ENCODE measurements at regions not wholly inside any gene's neighbourhood (a gene's known extent, or its start where the extent isn't known, plus 50 kb on each side); places are given as distances from the start of the nearest gene placed in this dataset.
"Not testable (repeated sequence)": the region's sequence is repeated elsewhere in the genome, so short reads cannot be mapped to it uniquely, and the experiment has no call there.

DNA sequence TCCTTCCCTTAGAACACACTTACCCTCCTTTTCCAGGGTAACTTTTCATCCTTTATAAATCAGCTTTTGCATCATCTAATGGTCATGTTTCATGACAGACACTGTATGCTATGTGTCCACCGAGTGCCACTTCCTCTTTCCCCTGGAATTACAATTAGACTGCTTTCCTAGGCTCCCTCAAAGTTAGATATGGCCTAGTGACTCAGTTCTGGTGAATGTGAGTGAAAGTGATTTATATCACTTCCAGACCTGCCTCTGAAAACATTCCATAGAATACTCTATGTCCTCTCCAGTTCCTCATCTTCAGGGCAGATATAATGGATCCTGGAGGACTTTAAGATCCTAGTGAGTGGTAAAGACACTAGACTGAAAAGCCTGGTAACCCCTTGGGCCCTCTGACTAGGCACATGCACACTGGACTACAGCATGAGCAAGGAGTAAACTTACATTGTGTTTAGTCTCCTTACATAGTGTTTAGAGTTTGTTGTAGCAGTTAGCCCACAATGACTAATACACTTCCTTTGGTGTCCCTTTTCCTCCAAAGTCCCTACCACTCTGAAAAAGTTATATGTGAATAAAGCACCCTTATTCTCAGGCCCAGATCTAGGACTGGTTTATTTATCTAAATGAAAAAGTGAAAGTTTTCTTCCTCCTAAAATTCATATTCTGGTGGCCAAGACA, 59.3 kb downstream of the GPR88 start:
- no peak overlapping the region for H3K9ac ChIP-seq
- no peaks in the 10 kb centered on the region for H4K20me1 ChIP-seq
- H3K4me3 ChIP-seq, result no peak overlapping the region
- no peak for TF ChIP-seq Cebpa-rat (IDR thresholded peaks at IDR 0.05)
- 0 out of 2 replicates have a peak, but pooled peaks cover 1% of the 10 kb centered on the region for H3K9me3 ChIP-seq
- H3K27ac ChIP-seq, result no peak overlapping the region
- no peaks in the 10 kb centered on the region for H3K4me1 ChIP-seq
- H3K36me3 ChIP-seq, result no peaks in the 10 kb centered on the region
- no peaks in the 10 kb centered on the region for H3K27me3 ChIP-seq
- no peak overlapping the region for H3K4me2 ChIP-seq

DNA sequence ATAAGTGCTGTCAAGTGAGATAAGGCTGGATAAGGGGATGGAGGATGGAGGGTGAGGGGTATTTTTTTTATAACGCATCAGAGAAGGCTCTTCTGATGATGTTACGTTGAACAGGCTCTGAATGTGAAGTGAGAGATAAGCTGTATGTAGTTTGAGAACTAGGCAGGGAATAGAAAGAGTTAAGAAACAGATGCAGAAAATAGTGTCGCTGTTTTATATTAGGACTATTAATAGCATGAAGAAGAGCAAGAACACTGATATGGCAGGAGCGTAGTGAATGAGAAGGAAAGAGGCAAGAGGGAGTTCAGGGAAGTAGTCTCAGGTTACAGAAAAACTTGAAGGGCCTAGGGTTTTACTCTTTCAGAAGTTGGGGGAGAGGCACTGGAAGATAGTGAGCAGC, 59.8 kb downstream of the GPR88 start:
- H3K9ac ChIP-seq, result no peak overlapping the region
- H3K27me3 ChIP-seq, result no peaks in the 10 kb centered on the region
- H4K20me1 ChIP-seq, result no peaks in the 10 kb centered on the region
- H3K4me3 ChIP-seq, result no peak overlapping the region
- H3K4me2 ChIP-seq, result no peak overlapping the region
- H3K4me1 ChIP-seq, result no peaks in the 10 kb centered on the region
- H3K27ac ChIP-seq, result no peak overlapping the region
- TF ChIP-seq Cebpa-rat (IDR thresholded peaks at IDR 0.05), result no peak
- no peaks in the 10 kb centered on the region for H3K36me3 ChIP-seq
- H3K9me3 ChIP-seq, result 0 out of 2 replicates have a peak, but pooled peaks cover 4% of the 10 kb centered on the region

DNA sequence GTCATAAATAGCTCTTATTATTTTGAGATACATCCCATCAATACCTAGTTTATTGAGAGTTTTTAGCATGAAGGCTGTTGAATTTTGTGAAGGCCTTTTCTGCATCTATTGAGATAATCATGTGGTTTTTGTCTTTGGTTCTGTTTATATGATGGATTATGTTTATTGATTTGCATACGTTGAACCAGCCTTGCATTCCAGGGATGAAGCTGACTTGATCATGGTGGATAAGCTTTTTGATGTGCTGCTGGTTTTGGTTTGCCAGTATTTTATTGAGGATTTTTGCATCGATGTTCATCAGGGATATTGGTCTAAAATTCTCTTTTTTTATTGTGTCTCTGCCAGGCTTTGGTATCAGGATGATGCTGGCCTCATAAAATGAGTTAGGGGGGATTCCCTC, 62.4 kb downstream of the GPR88 start:
- H3K36me3 ChIP-seq, H3K27me3 ChIP-seq, H4K20me1 ChIP-seq, H3K27ac ChIP-seq, H3K4me1 ChIP-seq, H3K9ac ChIP-seq, H3K4me3 ChIP-seq, H3K4me2 ChIP-seq, H3K9me3 ChIP-seq: not testable (repeated sequence)

DNA sequence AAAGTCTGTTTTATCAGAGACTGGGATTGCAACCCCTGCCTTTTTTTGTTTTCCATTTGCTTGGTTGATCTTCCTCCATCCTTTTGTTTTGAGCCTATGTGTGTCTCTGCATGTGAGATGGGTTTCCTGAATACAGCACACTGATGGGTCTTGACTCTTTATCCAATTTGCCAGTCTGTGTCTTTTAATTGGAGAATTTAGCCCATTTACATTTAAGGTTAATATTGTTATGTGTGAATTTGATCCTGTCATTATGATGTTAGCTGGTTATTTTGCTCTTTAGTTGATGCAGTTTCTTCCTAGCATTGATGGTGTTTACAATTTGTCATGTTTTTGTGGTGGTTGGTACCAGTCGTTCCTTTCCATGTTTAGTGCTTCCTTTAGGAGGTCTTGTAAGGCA, 64.1 kb downstream of the GPR88 start:
- not testable (repeated sequence) for H3K4me1 ChIP-seq, H4K20me1 ChIP-seq, H3K27ac ChIP-seq, H3K9me3 ChIP-seq, H3K4me2 ChIP-seq, H3K27me3 ChIP-seq, H3K9ac ChIP-seq, H3K36me3 ChIP-seq, H3K4me3 ChIP-seq

DNA sequence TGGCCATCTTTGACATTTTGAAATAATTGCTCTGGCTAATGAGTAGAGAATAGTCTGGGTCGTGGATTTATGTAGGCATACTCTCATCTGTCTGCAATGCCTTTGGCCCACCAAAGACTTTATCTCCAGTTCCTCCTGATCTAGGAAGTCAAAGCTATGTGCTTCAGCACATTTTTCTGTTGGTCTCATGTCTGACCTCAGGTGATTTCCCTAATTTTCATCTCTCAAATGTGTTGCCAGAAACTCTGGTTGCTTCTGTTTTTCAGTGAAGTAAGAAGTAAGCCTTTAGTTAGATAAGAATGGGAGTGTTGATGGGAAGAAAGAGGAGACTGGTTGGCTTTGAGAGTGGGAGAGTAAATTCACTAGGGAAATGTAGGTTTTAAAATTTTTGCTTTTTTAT, 66.4 kb downstream of the GPR88 start:
- no peak overlapping the region for H3K4me2 ChIP-seq
- peaks cover 7% of the 10 kb centered on the region; the same call in 1 of the 2 replicates for H3K9me3 ChIP-seq
- no peaks in the 10 kb centered on the region for H3K27me3 ChIP-seq
- no peaks in the 10 kb centered on the region for H4K20me1 ChIP-seq
- H3K9ac ChIP-seq, result no peak overlapping the region
- H3K4me3 ChIP-seq, result no peak overlapping the region
- no peak for TF ChIP-seq Cebpa-rat (IDR thresholded peaks at IDR 0.05)
- no peaks in the 10 kb centered on the region for H3K36me3 ChIP-seq
- no peaks in the 10 kb centered on the region for H3K4me1 ChIP-seq
- no peak overlapping the region for H3K27ac ChIP-seq

DNA sequence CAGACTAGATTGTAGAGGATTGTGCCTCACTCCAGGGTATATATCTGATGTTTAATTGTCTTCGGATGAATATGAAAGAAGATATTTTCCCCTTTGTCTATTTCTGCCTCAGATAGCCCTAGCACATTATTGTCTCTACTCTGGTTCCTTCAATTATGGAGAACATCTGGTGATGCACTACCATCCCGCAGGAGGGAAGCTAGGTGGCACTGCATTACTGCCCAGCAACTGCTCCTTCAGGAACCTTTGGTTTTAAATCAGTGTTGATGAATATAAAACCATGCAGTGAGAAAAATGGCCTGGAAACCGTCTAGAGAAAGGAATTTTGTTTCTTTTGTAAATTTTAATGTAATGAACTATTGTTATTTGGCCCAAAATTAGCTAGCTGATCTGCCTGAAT, 68.5 kb downstream of the GPR88 start:
- Histone ChIP-seq H3K27me3 (no peaks in the 10 kb centered on the region), H3K4me2 (no peak overlapping the region)
- no peak for TF ChIP-seq Cebpa-rat (IDR thresholded peaks at IDR 0.05)

DNA sequence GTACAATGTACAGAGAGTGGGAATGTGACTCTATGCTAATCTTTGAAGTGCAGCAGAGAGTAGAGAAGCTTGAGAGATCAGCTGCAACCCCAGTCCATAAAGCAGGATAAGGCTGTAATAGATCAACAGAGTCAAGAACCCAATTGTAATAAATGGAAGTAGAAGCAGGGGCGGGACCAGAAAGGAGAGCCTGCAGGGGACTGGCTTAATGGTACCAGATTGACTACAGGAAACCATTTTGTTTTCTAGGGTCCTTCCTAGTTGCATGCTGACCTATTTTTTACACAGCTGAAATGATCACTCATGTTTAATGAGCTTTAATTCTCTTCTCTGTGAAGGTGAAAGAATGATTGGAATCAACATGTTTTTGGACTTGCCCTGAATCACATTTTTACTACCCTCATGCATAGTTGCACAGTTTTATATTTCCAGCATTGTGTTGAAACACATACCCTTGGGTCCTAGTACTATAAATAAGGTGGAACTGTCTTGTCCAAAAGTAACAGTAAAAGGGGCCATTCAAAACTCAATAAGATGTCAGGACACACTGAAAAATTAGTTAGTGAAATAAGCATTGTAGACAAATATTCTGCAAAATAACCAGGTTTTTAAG, 69.8 kb downstream of the GPR88 start:
- H3K9ac ChIP-seq, result no peak overlapping the region
- H3K27me3 ChIP-seq, result no peaks in the 10 kb centered on the region
- no peaks in the 10 kb centered on the region for H4K20me1 ChIP-seq
- H3K36me3 ChIP-seq, result no peaks in the 10 kb centered on the region
- H3K4me3 ChIP-seq, result no peak overlapping the region
- no peak overlapping the region for H3K4me2 ChIP-seq
- no peak for TF ChIP-seq Cebpa-rat (IDR thresholded peaks at IDR 0.05)
- H3K27ac ChIP-seq, result no peak overlapping the region
- no peaks in the 10 kb centered on the region for H3K4me1 ChIP-seq
- H3K9me3 ChIP-seq, result peaks cover 3% of the 10 kb centered on the region; the same call in 1 of the 2 replicates

More for the DNA sequence above, 68.5 kb downstream of the GPR88 start:
- Histone ChIP-seq H3K4me3 (no peak overlapping the region), H3K4me1 (no peaks in the 10 kb centered on the region), H3K36me3 (no peaks in the 10 kb centered on the region), H3K27ac (no peak overlapping the region), H3K9ac (no peak overlapping the region), H3K9me3 (peaks cover 7% of the 10 kb centered on the region; the same call in 1 of the 2 replicates), H4K20me1 (no peaks in the 10 kb centered on the region)

DNA sequence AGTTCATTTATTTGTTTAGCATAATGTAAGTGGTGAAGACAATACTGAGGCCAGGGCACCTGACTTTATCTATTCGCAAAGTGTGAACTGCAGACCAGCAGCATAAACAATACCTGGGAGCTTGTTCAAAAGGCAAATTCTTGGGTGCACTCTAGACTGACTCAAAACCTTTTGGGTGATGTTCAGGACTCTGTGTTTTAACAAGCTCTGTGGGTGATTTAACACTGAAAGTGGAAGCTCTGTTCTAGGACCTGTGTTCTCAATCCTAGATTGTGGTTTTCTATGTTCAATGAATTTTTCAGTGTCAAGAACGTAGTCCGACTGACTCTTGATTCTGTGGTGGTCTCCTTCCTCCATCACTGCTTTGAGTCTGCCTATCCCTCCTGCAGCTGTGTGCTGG, 71.9 kb downstream of the GPR88 start:
- no peak overlapping the region for H3K27ac ChIP-seq
- no peaks in the 10 kb centered on the region for H3K4me1 ChIP-seq
- TF ChIP-seq Cebpa-rat (IDR thresholded peaks at IDR 0.05), result no peak
- no peaks in the 10 kb centered on the region for H3K36me3 ChIP-seq
- H3K9me3 ChIP-seq, result no peaks in the 10 kb centered on the region
- no peak overlapping the region for H3K9ac ChIP-seq
- no peaks in the 10 kb centered on the region for H3K27me3 ChIP-seq
- H4K20me1 ChIP-seq, result no peaks in the 10 kb centered on the region
- H3K4me2 ChIP-seq, result no peak overlapping the region
- H3K4me3 ChIP-seq, result no peak overlapping the region

DNA sequence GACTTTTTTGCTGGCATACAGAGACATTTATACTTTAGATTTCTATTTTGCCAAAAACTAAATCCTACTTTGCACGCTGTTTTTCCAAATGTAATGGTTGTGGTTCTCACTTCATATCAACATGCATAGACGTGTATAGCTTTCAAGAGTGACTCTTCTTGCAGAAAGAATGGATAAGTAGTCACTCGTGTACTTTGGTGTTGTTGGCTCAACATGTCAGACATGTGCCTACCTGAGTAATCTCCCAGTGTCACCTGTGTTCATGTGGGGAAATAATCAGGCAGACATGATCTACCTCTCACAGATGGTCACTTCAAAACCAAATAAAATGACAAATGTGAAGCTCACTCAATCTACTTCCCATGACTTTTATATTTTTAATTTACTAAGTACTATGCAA, 73.1 kb downstream of the GPR88 start:
- H4K20me1 ChIP-seq, result no peaks in the 10 kb centered on the region
- no peaks in the 10 kb centered on the region for H3K4me1 ChIP-seq
- H3K27ac ChIP-seq, result no peak overlapping the region
- no peaks in the 10 kb centered on the region for H3K36me3 ChIP-seq
- H3K4me3 ChIP-seq, result no peak overlapping the region
- H3K9me3 ChIP-seq, result no peaks in the 10 kb centered on the region
- no peak overlapping the region for H3K4me2 ChIP-seq
- H3K27me3 ChIP-seq, result no peaks in the 10 kb centered on the region
- no peak overlapping the region for H3K9ac ChIP-seq
- no peak for TF ChIP-seq Cebpa-rat (IDR thresholded peaks at IDR 0.05)

DNA sequence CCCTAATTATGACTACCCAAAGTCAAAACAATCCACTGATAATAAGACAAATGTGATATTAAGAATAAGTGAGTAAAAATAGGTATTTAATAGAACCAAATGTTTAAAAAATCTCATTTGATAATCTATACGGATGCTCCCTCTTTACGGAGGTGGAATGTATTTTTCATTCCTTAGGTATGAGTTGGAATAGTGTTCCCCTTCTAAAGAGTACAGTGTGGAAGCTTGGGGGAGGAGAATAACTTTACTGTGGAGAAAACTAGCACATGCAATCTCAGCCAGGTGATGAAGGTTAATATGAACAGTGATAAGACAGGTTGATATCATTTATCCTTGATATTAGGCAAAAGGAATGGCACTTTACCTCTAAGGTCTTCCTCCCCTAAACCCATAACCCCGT, 74.6 kb downstream of the GPR88 start:
- H3K9me3 ChIP-seq, result no peaks in the 10 kb centered on the region

More for the DNA sequence above, 74.6 kb downstream of the GPR88 start:
- TF ChIP-seq Cebpa-rat (IDR thresholded peaks at IDR 0.05), result no peak
- no peak overlapping the region for H3K4me2 ChIP-seq
- no peak overlapping the region for H3K9ac ChIP-seq
- no peaks in the 10 kb centered on the region for H3K4me1 ChIP-seq
- no peaks in the 10 kb centered on the region for H3K36me3 ChIP-seq
- no peaks in the 10 kb centered on the region for H4K20me1 ChIP-seq
- H3K4me3 ChIP-seq, result no peak overlapping the region
- no peaks in the 10 kb centered on the region for H3K27me3 ChIP-seq
- H3K27ac ChIP-seq, result no peak overlapping the region
